ENCODE measurements at regions not wholly inside any gene's neighbourhood (a gene's known extent, or its start where the extent isn't known, plus 50 kb on each side); places are given as distances from the start of the nearest gene placed in this dataset.

GRCh38 chr4:64216741-64217140, 192.5 kb downstream of the TECRL start:
- Histone ChIP-seq H3K4me3 (ENCODE audit: low read length) (no peak overlapping the region), H3K79me2 (ENCODE audit: low read length) (no peaks in the 10 kb centered on the region), H3K9me3 (replicated peaks; ENCODE audit: insufficient read depth, low read length) (no peaks in the 10 kb centered on the region), H3K9me2 (replicated peaks; ENCODE audit: insufficient read depth, low read length) (no peaks in the 10 kb centered on the region), H3K27ac (ENCODE audit: low read length) (no peak overlapping the region), H3K4me2 (ENCODE audit: low read depth, low read length) (no peak overlapping the region), H3K27me3 (replicated peaks; ENCODE audit: insufficient read depth, low read length) (no peaks in the 10 kb centered on the region), H3K9ac (ENCODE audit: low read length) (no peak overlapping the region), H3K36me3 (replicated peaks; ENCODE audit: insufficient read depth, low read length) (no peaks in the 10 kb centered on the region), H4K20me1 (ENCODE audit: insufficient read depth, low read length) (no peaks in the 10 kb centered on the region), H3K4me1 (ENCODE audit: low read length) (no peaks in the 10 kb centered on the region), H2AFZ (ENCODE audit: low read length) (no peak overlapping the region), H3F3A (ENCODE audit: insufficient read depth, low read length) (no peaks in the 10 kb centered on the region)
- DNase-seq = no peak
- TF ChIP-seq CTCF (IDR thresholded peaks at IDR 0.05; ENCODE audit: low read length) (no peak), EZH2phosphoT487 (IDR thresholded peaks at IDR 0.05; ENCODE audit: low read length) (no peak), EZH2 (optimal IDR thresholded peaks at IDR 0.05; ENCODE audit: low read depth, low read length) (no peak)

GRCh38 chr4:64205376-64205775, 203.9 kb downstream of the TECRL start:
- Histone ChIP-seq H4K20me1 (ENCODE audit: insufficient read depth, low read length) (no peaks in the 10 kb centered on the region), H2AFZ (ENCODE audit: low read length) (no peak overlapping the region; the same call in 1 of the 2 replicates)

GRCh38 chr4:64200001-64200555, 209.2 kb downstream of the TECRL start:
- Histone ChIP-seq H3K4me1 (ENCODE audit: low read length) (no peaks in the 10 kb centered on the region), H3K9ac (ENCODE audit: low read length) (no peak overlapping the region), H3F3A (ENCODE audit: insufficient read depth, low read length) (no peaks in the 10 kb centered on the region), H3K4me3 (ENCODE audit: low read length) (no peak overlapping the region), H3K9me2 (replicated peaks; ENCODE audit: insufficient read depth, low read length) (no peaks in the 10 kb centered on the region), H3K9me3 (replicated peaks; ENCODE audit: insufficient read depth, low read length) (no peaks in the 10 kb centered on the region), H3K79me2 (ENCODE audit: low read length) (no peaks in the 10 kb centered on the region), H3K27me3 (replicated peaks; ENCODE audit: insufficient read depth, low read length) (no peaks in the 10 kb centered on the region), H3K36me3 (replicated peaks; ENCODE audit: insufficient read depth, low read length) (no peaks in the 10 kb centered on the region), H4K20me1 (ENCODE audit: insufficient read depth, low read length) (no peaks in the 10 kb centered on the region), H3K4me2 (ENCODE audit: low read depth, low read length) (no peak overlapping the region), H2AFZ (ENCODE audit: low read length) (no peak overlapping the region), H3K27ac (ENCODE audit: low read length) (no peak overlapping the region)
- DNase-seq = no peak
- TF ChIP-seq EZH2phosphoT487 (IDR thresholded peaks at IDR 0.05; ENCODE audit: low read length) = no peak

More at GRCh38 chr4:64205376-64205775, 203.9 kb downstream of the TECRL start:
- Histone ChIP-seq H3K79me2 (ENCODE audit: low read length) (no peaks in the 10 kb centered on the region), H3K9ac (ENCODE audit: low read length) (no peak overlapping the region), H3K4me1 (ENCODE audit: low read length) (no peaks in the 10 kb centered on the region), H3K27ac (ENCODE audit: low read length) (no peak overlapping the region), H3K27me3 (replicated peaks; ENCODE audit: insufficient read depth, low read length) (no peaks in the 10 kb centered on the region), H3K4me3 (ENCODE audit: low read length) (no peak overlapping the region), H3F3A (ENCODE audit: insufficient read depth, low read length) (no peaks in the 10 kb centered on the region), H3K4me2 (ENCODE audit: low read depth, low read length) (no peak overlapping the region), H3K9me2 (replicated peaks; ENCODE audit: insufficient read depth, low read length) (no peaks in the 10 kb centered on the region), H3K9me3 (replicated peaks; ENCODE audit: insufficient read depth, low read length) (no peaks in the 10 kb centered on the region), H3K36me3 (replicated peaks; ENCODE audit: insufficient read depth, low read length) (no peaks in the 10 kb centered on the region)
- DNase-seq = peak; percentile 31
- TF ChIP-seq EZH2 (optimal IDR thresholded peaks at IDR 0.05; ENCODE audit: low read depth, low read length) = no peak
- no peak for TF ChIP-seq EZH2phosphoT487 (IDR thresholded peaks at IDR 0.05; ENCODE audit: low read length)
- no peak for TF ChIP-seq CTCF (IDR thresholded peaks at IDR 0.05; ENCODE audit: low read length)

GRCh38 chr4:64195582-64195981, 213.7 kb downstream of the TECRL start:
- Histone ChIP-seq H4K20me1 (ENCODE audit: insufficient read depth, low read length) (no peaks in the 10 kb centered on the region), H3K27ac (ENCODE audit: low read length) (no peak overlapping the region), H3K9ac (ENCODE audit: low read length) (no peak overlapping the region), H3K9me2 (replicated peaks; ENCODE audit: insufficient read depth, low read length) (no peaks in the 10 kb centered on the region), H3K4me3 (ENCODE audit: low read length) (no peak overlapping the region), H3K4me1 (ENCODE audit: low read length) (no peaks in the 10 kb centered on the region), H3K4me2 (ENCODE audit: low read depth, low read length) (no peak overlapping the region), H3K79me2 (ENCODE audit: low read length) (no peaks in the 10 kb centered on the region), H3F3A (ENCODE audit: insufficient read depth, low read length) (no peaks in the 10 kb centered on the region), H3K9me3 (replicated peaks; ENCODE audit: insufficient read depth, low read length) (no peaks in the 10 kb centered on the region), H3K36me3 (replicated peaks; ENCODE audit: insufficient read depth, low read length) (no peaks in the 10 kb centered on the region), H2AFZ (ENCODE audit: low read length) (no peak overlapping the region), H3K27me3 (replicated peaks; ENCODE audit: insufficient read depth, low read length) (no peaks in the 10 kb centered on the region)
- DNase-seq = no peak
- no peak for TF ChIP-seq EZH2 (optimal IDR thresholded peaks at IDR 0.05; ENCODE audit: low read depth, low read length)
- no peak for TF ChIP-seq CTCF (IDR thresholded peaks at IDR 0.05; ENCODE audit: low read length)
- TF ChIP-seq EZH2phosphoT487 (IDR thresholded peaks at IDR 0.05; ENCODE audit: low read length) = no peak
